Tibial nerve (tissue), 4 donors: ENCODE measurements at regions not wholly inside any gene's neighbourhood (a gene's known extent, or its start where the extent isn't known, plus 50 kb on each side); places are given as distances from the start of the nearest gene placed in this dataset.

Experiments used
- DNase-seq, 2 donors: peaks; one replicate each; pipeline ENCODE4 v3.0.0-alpha.2; 2019; ENCODE audit warnings: low spot score in 2 of 2
- H3K27ac ChIP-seq, 4 donors: fragments of 200-600 bp; sonication (generic) in 3 of 4; one replicate each; pipeline ENCODE4 v1.5.1; 2017 to 2019; ENCODE audit warnings: mild to moderate bottlenecking in 1 of 4
- H3K27me3 ChIP-seq, 2 donors: fragments of 200-600 bp; sonication (generic) in 1 of 2; one replicate each; pipeline versions ENCODE4 v1.5.1 to v1.6.0; 2017 to 2019
- H3K36me3 ChIP-seq, 3 donors: fragments of 200-600 bp; sonication (generic); one replicate each; pipeline ENCODE4 v1.5.1; 2018 to 2019
- H3K4me1 ChIP-seq, 4 donors: fragments of 200-600 bp; sonication (generic) in 3 of 4; one replicate each; pipeline ENCODE4 v1.5.1; 2017 to 2019
- H3K4me3 ChIP-seq, 4 donors: fragments of 200-600 bp; sonication (generic) in 3 of 4; one replicate each; pipeline ENCODE4 v1.5.1; 2017 to 2019; ENCODE audit warnings: mild to moderate bottlenecking in 1 of 4, moderate library complexity in 1 of 4
- H3K9me3 ChIP-seq, 4 donors: fragments of 200-600 bp; sonication (generic) in 3 of 4; one replicate each; pipeline ENCODE4 v1.5.1; 2017 to 2019
- CTCF ChIP-seq, 5 experiments: fragments of 200-600 bp in 3 of 5; fragments of 450-650 bp in 2 of 5; sonication (generic) in 3 of 5; IDR thresholded peaks; one replicate each; pipeline ENCODE4 v1.5.1; 2016 to 2019; ENCODE audit warnings: antibody characterized with exemption in 5 of 5, mild to moderate bottlenecking in 3 of 5, moderate library complexity in 2 of 5
- EP300 ChIP-seq, 2 donors: sonication (generic); formaldehyde crosslinking; IDR thresholded peaks; one replicate each; pipeline ENCODE4 v1.6.1; 2017; ENCODE audit warnings: antibody characterized with exemption in 2 of 2, mild to moderate bottlenecking in 1 of 2
- POLR2A ChIP-seq, 2 donors: fragments of 450-650 bp; IDR thresholded peaks; one replicate each; pipeline ENCODE4 v1.6.1; 2017; ENCODE audit warnings: antibody characterized with exemption in 2 of 2, mild to moderate bottlenecking in 2 of 2, moderate library complexity in 2 of 2
- WGBS, 2 donors: methylation state at CpG; one replicate each; pipeline ENCODE4 v1.1.5; 2018; 5-methylcytosine and 5-hydroxymethylcytosine counted together

- Histone ChIP-seq H3K4me3 (no peak overlapping the region), H3K36me3 (no peaks in the 10 kb centered on the region), H3K27ac (no peak overlapping the region), H3K27me3 (no peaks in the 10 kb centered on the region), H3K4me1 (peaks cover 0 to 5% (median 0%) of the 10 kb centered on the region in 4 donors), H3K9me3 (no peaks in the 10 kb centered on the region)
- no peak for TF ChIP-seq CTCF (IDR thresholded peaks at IDR 0.05)
- TF ChIP-seq POLR2A (IDR thresholded peaks at IDR 0.05): no peak
- TF ChIP-seq EP300 (IDR thresholded peaks at IDR 0.05): no peak
- DNase-seq: no peak
- 64 to 68% methylated on average over 5 of the region's 5 CpGs for WGBS, 2 donors
Measured at GRCh38 chr7:80039251-80039884, 95.3 kb upstream of the GNAI1 start.

- Histone ChIP-seq H3K4me1 (peaks cover 0 to 5% (median 0%) of the 10 kb centered on the region in 4 donors), H3K9me3 (no peaks in the 10 kb centered on the region), H3K36me3 (no peaks in the 10 kb centered on the region), H3K27me3 (no peaks in the 10 kb centered on the region), H3K4me3 (no peak overlapping the region), H3K27ac (no peak overlapping the region)
- TF ChIP-seq CTCF (IDR thresholded peaks at IDR 0.05) (no peak), EP300 (IDR thresholded peaks at IDR 0.05) (no peak), POLR2A (IDR thresholded peaks at IDR 0.05) (no peak)
- 80 to 85% methylated on average over 2 of the region's 2 CpGs for WGBS, 2 donors
- DNase-seq: no peak
Measured at GRCh38 chr7:80037689-80038088, 96.9 kb upstream of the GNAI1 start.

- no peak overlapping the region for H3K27ac ChIP-seq
- no peak for DNase-seq
- WGBS, 2 donors: 62 to 67% methylated on average over 2 of the region's 2 CpGs
Measured at GRCh38 chr7:80036107-80036506, 98.5 kb upstream of the GNAI1 start.

GRCh38 chr7:80028717-80029116, 105.9 kb upstream of the GNAI1 start:
- Histone ChIP-seq H3K27me3 (no peaks in the 10 kb centered on the region), H3K36me3 (no peaks in the 10 kb centered on the region), H3K9me3 (peaks cover 0 to 3% (median 0%) of the 10 kb centered on the region in 4 donors), H3K4me3 (no peak overlapping the region), H3K4me1 (no peaks in the 10 kb centered on the region), H3K27ac (no peak overlapping the region)
- no peak for DNase-seq
- TF ChIP-seq EP300 (IDR thresholded peaks at IDR 0.05) (no peak), CTCF (IDR thresholded peaks at IDR 0.05) (no peak), POLR2A (IDR thresholded peaks at IDR 0.05) (no peak)
- WGBS, 2 donors: 72% methylated on average over 3 of the region's 3 CpGs

More at GRCh38 chr7:80036107-80036506, 98.5 kb upstream of the GNAI1 start:
- no peaks in the 10 kb centered on the region for H3K36me3 ChIP-seq
- no peak for TF ChIP-seq EP300 (IDR thresholded peaks at IDR 0.05)
- TF ChIP-seq POLR2A (IDR thresholded peaks at IDR 0.05): no peak
- no peak for TF ChIP-seq CTCF (IDR thresholded peaks at IDR 0.05)
- H3K4me1 ChIP-seq: peaks cover 0 to 5% (median 0%) of the 10 kb centered on the region in 4 donors
- H3K4me3 ChIP-seq: no peak overlapping the region
- no peaks in the 10 kb centered on the region for H3K27me3 ChIP-seq
- no peaks in the 10 kb centered on the region for H3K9me3 ChIP-seq

- no peaks in the 10 kb centered on the region for H3K36me3 ChIP-seq
- TF ChIP-seq EP300 (IDR thresholded peaks at IDR 0.05) (no peak), POLR2A (IDR thresholded peaks at IDR 0.05) (no peak), CTCF (IDR thresholded peaks at IDR 0.05) (no peak)
- no peak for DNase-seq
- H3K27ac ChIP-seq: no peak overlapping the region
- 88 to 91% methylated on average over 4 of the region's 4 CpGs for WGBS, 2 donors
- no peaks in the 10 kb centered on the region for H3K4me1 ChIP-seq
- H3K27me3 ChIP-seq: no peaks in the 10 kb centered on the region
- no peak overlapping the region for H3K4me3 ChIP-seq
- peaks cover 0 to 3% (median 0%) of the 10 kb centered on the region in 4 donors for H3K9me3 ChIP-seq
Measured at GRCh38 chr7:80027611-80028173, 106.9 kb upstream of the GNAI1 start.
